Activated T-cell treated with anti-CD3 and anti-CD28 coated beads for 48 hours (primary cell): ENCODE measurements at regions not wholly inside any gene's neighbourhood (a gene's known extent, or its start where the extent isn't known, plus 50 kb on each side); places are given as distances from the start of the nearest gene placed in this dataset.

Experiments used
- DNase-seq: peaks from one replicate; pipeline ENCODE4 v3.0.0-alpha.2; 2020; ENCODE audit warnings: low read depth

DNA sequence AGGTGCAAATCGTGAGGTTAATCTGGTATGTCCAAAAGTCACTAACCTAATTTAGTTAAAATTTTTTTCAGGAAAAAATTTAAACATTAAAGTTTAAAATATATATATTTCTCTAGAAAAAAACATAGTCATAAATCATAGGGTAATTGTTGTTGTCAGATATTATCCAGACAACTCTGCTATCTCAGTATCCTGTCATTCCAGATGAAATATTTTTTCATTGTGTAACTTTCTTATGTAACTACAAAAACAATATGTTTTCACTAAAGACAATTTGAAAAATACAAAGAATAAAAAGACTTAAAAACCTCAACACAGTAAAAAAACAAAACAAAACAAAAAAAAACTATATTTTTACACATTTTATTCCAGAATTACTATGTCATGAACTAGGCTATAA is 57.6 kb downstream of the TENT5A start:
- no peak for DNase-seq

DNA sequence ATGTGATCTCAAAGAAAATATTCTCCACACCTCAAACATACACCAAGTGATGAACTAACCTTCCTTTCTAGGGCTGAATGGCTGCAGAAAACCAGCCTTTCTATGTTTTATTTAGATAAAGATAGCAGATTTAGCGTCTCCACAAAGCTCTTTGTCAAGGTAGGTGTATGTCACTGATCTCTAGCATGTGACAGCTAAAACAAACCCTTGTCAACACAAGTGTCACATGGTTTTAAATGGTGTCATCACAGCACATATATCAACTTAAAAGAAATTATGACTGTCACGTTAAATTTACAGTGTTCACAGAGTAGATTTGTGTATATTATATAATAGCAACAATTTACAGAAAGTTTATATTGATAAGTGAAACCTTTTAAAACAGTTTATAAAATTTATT is 58.3 kb downstream of the TENT5A start:
- no peak for DNase-seq

DNA sequence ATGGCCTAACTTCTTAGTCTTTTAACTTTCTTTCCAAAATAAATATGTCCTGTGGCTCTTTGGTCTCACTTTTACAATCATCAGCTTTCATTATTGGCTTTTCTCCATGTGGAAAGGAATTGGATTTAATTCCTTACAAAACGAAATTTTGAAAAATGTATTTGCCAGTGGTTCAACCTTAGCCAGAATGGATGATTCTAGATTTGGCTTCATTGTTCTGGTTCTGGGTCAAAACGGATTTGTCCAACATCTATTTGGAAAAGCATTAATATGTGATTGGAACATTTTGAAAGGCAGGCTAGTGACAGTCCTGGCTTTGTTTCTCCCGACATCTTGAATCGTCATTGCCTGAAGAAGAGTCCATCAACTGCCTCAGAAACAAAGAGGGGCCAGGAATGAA is 59.2 kb downstream of the TENT5A start:
- no peak for DNase-seq

DNA sequence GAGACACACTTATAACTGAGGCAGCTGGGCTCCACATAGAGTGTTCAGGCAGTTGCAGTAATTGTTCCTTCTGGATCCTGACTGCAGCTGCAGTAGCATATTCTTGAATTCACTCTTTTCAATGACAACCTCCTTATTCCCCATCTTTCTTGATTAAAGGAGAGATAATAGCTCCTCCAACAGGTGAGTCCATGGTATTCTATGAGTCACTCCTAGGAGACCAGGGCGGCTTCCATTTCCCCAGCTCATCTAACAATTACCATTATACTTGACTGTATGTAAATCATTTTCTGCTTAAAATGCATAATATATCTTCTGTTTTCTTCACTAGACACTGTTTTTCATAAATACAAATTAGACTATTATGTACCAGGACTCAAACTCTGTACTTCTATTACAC is 62.4 kb downstream of the TENT5A start:
- DNase-seq: no peak

DNA sequence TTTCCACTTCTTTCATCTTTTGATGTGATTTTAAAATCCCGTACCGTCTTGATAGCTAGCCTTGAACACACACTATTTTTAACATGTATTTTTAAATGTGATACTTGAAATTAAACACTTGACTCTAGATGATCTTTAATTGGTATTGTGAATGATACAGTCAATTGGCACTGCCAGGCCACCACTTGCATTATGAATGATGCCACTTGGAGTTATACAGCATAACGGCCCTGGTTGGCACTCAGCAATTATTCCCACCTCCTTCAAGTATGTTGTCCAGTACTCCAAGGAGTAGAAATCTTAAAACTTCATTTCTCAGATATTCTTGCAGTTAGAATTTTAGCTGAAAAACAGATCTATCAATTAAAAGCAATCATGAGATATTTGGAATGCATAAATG is 62.9 kb downstream of the TENT5A start:
- DNase-seq: no peak

DNA sequence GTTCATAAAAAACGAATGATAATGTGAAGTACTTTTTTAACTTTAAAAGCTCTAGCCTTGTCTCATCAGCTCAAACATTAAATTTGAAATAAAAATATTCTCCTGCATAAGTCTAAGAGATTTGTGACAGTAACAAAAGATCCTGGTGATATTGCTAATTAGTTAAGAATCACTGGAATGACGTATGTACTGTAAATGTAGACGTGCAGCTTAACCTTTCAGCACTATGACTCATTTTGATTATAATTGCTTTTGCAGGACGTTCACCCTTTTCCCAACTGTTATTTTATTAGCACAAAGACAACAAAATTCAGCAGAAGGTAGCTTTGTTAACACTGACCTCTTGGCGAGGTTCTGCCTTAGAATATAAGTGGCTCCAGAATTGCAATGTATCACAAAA is 68.6 kb downstream of the TENT5A start:
- no peak for DNase-seq

DNA sequence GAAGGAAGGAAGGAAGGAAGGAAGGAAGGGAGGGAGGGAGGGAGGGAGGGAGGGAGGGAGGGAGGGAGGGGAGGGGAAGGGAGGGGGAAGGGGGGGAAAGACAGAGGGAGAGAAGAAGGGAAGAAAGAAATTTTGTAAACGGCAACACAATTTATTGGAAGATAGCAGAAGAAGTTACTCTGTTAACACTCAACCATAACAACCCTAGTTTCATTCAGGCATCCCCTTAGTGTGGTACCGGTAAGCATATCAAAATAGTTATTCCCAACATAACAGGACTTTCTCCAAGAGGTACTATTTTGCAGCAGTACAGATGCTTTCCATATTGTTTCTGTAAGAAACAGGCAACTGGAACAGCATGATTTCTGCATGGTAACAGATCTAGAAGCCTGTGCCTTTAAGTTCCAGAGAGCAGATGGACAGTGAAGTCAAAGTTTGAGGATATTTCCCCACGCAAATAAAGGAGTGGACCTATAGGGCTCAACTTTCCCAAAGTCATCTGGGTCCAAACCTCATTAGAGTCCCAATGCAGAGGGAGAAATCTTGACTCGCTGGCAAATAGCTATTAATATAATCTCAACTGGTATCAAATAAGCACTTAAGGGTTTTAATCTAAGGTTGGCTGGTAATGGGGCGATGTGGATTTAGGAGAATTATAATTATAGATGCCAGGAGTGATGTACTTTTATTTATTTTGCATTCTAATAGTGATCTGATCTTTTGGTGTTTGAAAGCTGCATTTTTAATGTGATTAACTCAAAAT is 69.4 kb downstream of the TENT5A start:
- DNase-seq: no peak

DNA sequence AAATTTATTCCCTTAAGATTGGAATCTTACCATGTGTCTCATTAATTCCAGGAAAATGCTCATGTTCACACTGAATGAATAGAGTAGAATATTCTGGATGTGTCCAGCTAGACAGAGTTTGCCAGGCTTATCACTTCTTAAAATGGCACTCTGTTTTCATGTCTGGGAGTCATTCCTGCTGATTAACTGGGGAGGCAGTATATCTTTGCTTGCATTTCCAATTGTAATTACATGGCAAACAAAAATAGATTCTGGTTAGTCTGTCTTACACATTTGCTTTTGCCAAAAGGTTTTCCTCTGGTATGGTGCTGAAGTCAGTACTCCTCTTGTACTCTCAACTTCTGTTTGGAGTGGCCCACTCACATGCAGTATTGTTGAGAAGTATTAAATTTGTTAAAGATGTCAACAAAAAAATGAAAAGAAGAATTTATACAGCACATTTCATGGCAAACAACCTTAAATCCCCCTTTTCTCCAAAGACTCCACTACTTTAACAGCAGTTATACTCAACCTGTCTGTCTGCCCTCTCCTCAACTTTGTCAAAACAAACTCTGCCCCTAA is 70.2 kb downstream of the TENT5A start:
- DNase-seq: no peak

DNA sequence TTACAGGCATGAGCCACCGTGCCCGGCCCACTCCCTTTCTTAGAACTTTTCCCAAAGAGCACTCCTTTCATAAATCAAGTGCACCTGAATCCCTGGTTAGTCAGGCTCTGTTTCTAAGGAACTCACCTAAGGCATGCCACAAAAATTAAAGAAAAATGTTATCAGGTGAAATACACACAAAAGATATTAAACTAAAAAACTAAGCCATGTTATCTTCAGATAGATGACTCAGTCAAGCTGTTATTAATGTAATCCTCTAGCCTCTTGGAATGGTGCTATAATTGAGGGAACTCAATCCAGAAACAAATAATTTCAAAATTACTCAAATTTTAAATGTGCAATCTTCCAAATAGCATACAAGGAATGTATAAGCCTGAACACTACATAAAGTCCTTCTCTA is 83.0 kb downstream of the TENT5A start:
- no peak for DNase-seq

DNA sequence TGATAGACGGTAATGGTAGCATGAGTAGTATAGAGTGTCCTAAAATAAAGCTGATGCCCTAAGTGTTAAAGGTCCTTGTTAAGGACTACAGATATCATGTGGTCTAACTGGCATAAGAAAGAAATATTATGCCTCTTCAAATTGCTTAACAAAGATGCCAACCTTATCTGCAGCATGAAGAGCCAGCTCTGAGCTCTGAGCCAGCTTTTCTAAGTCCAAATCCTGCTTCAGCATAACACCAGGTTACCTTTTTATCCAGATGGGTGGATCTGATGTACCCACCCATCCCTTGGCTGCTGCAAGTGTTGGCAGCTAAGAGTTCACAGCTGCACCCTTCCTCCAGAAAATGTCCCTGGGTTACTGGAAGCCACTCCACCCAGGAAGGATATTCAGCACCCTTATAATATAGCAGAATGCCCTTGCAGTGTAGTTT is 83.8 kb downstream of the TENT5A start:
- no peak for DNase-seq

DNA sequence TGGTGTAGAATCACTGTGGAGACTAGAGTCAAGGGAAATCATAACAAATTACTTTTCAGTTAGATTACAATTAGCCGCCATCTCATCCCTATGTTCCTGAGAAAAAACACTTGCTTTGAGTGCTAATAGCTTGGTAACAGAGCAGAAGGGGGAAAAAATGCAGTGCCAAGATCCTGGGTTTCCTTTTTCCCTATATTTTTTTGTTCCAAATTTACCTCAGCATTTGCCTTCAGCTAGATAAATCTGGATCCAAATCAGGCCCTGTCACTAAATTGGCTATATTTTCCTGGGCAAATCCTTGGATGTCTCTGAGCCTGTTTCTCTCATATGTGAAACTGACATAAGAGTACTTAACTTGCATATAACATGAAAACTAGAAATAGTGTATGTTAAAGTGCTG is 86.0 kb downstream of the TENT5A start:
- no peak for DNase-seq

DNA sequence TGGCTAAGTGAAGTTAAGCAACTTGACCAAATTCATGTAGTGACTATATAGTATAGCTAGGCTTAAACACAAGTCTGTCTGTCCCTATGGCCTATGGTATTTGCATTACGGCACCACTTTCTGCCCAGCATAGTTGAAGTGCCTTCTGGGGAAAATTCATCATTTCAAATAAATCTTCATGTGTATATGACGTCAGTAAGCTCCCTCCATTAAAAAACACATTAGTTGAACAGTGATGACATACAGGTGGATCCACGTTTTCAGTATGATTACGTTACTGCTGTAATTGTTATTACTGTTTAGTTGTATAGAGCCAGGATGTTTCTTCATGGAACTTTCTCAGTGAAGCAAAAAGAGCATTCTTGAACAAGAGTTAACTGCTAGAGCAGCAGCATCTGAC is 96.2 kb downstream of the TENT5A start:
- no peak for DNase-seq

DNA sequence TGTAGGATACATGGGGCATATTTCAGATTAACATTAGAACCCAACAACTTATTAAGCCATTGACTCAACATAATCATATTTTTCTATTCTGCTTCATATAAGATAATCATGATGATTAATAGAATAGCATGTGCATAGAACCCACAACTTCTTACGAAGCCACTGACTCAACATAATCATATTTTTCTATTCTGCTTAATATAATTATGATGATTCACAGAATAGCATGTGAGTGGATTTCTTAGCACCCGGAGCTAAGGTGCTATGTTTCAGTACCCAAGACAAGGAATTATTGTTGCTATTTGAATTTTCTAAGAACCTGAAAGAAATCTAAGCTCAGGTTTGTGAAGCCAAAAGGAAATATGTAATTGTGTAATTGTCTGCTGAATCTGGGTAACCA is 96.8 kb downstream of the TENT5A start:
- no peak for DNase-seq

DNA sequence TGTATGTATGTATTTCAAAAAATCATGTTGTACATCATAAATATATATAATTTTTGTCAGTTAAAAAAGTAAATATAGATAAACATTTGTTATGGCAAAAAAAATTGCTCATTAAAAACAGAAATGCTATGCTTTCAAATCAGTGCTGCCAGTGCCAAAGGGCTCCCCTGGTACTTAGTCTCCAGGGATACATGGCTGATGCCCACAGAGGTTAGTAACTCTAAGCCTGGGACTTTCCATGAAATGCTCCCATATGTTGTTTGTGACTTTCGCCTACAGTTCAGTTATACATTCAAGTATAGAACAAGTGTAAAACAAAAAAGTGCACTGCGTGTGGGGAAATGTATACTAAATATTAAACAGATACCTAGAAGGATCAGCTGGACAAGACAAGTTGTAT is 104.0 kb downstream of the TENT5A start:
- no peak for DNase-seq

DNA sequence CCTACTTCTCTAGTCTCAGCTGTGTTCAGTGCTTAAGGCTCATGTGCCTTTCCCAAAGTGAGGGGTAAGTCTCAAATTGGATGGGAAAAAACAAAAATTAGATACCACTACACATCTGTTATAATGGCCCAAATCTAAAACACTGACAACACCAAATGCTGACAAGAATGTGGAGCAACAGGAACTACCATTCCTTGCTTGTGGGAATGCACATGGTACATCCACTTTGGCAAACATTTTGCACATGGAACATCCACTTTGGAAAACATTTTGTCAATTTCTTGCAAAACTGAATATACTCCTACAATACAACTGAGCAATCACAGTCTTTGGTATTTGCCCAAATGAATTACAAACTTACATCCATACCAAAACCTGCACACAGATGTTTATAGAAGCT is 109.3 kb downstream of the TENT5A start:
- no peak for DNase-seq

DNA sequence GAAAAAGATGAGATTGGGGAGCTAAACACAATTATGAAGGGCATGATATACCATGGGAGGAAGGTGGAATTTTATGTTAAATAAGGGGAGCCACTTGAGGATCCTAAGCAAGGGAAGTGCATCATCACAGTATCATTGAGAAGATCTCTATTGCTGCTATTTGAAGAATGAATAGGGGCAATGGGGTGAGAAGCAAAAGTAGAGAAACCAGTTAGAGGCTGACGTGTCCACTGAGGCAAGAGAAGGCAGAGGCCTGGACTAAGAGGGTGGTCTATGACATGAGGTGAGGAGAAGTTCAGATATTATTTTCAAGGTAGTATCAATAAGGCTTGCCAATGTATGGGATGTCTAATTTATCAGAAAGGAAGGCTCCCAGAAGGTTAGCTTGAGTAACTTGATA is 111.6 kb downstream of the TENT5A start:
- no peak for DNase-seq

DNA sequence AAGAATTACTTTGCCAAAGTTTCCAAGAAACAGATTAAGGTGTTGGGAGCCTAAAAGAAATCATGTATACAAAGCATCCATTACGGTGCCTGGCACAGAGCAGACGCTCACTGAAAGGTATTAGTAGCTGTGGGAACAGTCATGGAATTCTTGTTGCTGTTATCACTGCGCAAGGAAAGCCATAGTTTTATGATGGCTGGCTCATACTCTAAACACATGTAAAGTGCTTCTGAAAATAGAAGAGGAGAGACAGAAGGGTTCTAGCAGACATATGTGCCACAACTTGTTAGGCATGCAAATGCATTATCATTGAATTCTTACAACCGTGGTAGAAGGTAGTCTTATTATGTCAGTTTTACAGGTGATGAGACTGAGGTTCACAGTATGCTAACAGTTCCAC is 112.4 kb downstream of the TENT5A start:
- DNase-seq: no peak

DNA sequence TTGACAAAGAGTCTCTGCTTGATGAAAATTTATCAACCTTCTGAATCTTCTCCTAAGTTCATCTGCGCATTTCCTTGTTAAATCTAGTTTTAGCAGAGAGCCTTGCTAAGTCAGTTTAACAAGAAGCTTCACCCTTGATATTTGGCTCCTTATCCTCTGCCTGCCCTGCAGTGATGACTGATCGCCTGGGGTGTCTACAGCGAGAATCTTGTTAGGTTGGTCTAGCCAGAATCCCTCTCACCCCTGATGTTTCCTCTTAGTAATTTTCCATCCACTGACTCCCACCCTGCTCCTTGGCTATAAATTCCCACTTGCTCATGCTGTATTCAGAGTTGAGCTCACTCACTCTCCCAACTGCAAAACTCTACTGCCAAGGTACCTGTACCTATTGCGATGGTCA is 114.1 kb downstream of the TENT5A start:
- no peak for DNase-seq

DNA sequence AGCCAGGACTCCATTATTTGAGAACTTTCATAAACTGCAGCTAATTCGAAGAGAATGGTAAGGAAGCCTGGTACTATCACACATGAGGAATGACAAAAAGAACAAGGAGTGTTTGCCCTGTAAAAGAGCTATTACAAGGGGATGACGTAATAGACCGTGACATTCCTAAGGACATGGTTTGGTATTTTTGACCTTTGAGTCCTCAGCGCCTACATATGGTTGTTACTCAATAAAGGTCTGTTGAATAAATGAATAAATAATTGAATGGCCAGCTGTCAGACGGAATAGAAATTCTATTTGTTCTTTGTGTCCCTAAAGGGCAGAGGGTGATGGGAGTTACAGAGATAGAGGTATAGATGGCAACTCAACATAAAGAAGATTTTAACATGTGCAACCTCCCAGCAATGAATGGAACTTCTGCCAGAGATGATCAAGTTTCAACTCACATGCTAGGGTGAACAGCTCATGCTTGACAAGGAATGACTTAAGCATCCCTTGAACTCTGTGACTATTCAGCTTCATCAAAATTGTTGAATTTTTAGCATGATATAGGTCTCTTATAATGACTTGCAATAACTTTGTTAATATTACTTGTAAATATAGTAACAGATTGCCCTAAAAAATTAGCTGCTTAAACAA is 115.4 kb downstream of the TENT5A start:
- no peak for DNase-seq

DNA sequence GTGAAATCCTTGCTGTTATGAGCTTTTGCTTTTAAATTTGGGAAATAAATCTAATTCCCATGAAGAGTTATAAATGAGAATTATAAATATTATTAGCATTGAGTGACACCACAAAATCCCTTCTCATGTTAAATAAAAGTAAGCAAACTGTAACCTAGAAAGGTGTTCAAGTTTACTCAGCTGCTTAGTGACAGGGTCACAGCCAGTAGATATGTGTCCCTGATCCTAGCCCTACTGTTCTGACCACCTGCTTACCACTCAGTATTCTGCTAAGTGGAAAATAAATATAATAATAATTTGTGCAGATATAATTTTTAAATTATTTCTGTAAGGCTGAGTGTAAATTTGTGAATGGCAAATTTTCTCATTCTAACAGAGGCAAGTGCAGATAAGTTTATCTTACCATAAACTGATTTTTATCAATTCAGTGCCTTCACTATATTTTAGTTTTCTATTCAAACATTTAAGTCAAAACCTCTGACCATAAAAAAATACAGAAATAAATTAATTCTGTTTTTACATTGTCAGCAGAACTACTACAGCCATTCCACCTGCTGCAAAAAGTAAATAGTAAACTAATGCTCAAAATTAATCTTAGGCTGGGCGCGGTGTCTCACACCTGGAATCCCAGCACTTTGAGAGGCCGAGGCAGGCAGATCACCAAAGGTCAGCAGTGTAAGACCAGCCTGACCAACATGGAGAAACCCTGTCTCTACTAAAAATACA is 118.2 kb downstream of the TENT5A start:
- no peak for DNase-seq

DNA sequence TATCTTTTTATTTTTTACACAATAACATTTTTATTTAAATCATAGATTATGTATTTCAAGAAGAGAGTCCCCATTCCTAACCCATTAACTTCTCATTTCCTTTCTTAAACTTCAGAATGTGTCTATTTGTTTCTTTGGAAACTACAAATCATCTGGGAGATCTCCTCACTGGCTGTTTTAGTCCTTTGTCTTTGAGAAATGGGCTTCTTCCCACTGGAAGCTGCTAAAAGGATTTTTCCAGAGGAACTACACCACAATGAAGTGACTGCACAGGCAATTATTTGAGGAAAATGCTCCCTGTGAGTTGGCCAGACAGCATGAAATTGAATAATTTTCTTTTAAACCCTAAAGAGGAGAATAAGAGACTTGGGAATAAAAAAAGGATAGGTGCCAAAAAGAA is 119.1 kb downstream of the TENT5A start:
- DNase-seq: no peak

DNA sequence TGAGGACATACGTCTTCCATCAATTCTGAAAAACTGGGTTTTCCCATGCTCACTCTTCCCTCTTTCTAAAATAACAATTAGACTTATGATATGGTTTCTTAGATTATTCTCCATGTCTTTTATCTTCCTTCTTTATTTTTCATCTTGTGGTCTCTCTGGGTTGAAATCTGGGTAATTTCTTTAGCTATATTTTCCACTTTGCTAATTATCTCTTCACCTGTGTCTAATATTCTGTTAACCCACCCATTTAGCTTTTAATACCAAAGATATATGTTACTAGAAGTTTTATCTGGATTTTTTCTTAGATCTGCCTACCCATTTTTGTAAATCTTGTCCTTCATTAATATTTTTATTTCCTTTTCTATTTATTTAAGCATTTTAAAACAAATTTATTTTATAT is 121.8 kb downstream of the TENT5A start:
- DNase-seq: no peak

DNA sequence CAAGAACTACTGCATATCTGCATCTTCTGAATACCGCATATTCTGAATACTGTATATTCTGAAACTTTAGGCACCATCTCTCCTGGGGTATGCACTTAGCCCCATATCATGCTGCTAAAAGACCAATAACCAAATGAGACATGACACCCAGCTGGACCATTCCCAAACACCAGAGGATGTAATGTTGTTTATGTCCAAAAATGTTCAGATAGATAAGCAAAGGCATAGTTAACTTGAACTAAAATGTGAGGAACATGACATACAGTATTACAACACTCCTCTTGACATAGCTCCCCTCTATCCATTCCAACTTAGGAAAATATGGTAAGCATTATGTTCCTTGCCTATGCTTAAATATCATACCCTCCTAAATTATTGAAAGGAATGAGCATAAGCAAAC is 127.3 kb downstream of the TENT5A start:
- no peak for DNase-seq
